A673 (cell line): ENCODE measurements at regions not wholly inside any gene's neighbourhood (a gene's known extent, or its start where the extent isn't known, plus 50 kb on each side); places are given as distances from the start of the nearest gene placed in this dataset.
"Not testable (repeated sequence)": the region's sequence is repeated elsewhere in the genome, so short reads cannot be mapped to it uniquely, and the experiment has no call there.

Experiments
- BruUV-seq: library from RNA; stranded (reverse); fragments of 400-500 nt; replicated peaks from 2 replicates; lab custom pipeline; 2021; lab: Mats Ljungman, UMichigan
- CTCF ChIA-PET: fragments of 300-600 bp; sonication (Branson Sonifier 250); formaldehyde crosslinking; loops from one replicate; lab custom pipeline; 2022; ENCODE audit warnings: antibody characterized with exemption; lab: Charles Lee
- POLR2A ChIA-PET: fragments of 300-600 bp; sonication (Branson Sonifier 250); formaldehyde crosslinking; loops from one replicate; lab custom pipeline; 2022; ENCODE audit warnings: antibody characterized with exemption; ENCODE audit not compliant: low non-redundant PET; lab: Charles Lee
- DNase-seq: peaks from one replicate; pipeline ENCODE4 v3.0.0-alpha.2; 2015; ENCODE audit warnings: low spot score
- H3K27ac ChIP-seq: fragments of 200-600 bp; sonication (generic); 2 replicates; pipeline ENCODE4 v1.5.1; 2016; ENCODE audit warnings: mixed run types, low read depth, mild to moderate bottlenecking, mixed read lengths, antibody characterized with exemption, low read length; ENCODE audit not compliant: poor library complexity, severe bottlenecking
- H3K27me3 ChIP-seq: fragments of 200-600 bp; sonication (generic); replicated peaks from 2 replicates; pipeline ENCODE4 v1.6.1; 2017; ENCODE audit warnings: mixed run types, low read depth, mild to moderate bottlenecking, mixed read lengths, antibody characterized with exemption, low read length; ENCODE audit not compliant: insufficient read depth, poor library complexity
- H3K36me3 ChIP-seq: fragments of 200-600 bp; sonication (generic); 2 replicates; pipeline ENCODE4 v1.6.1; 2016; ENCODE audit warnings: mixed run types, mild to moderate bottlenecking, mixed read lengths, antibody characterized with exemption, low read length; ENCODE audit not compliant: insufficient read depth, poor library complexity, severe bottlenecking
- H3K4me1 ChIP-seq: fragments of 200-600 bp; sonication (generic); 2 replicates; pipeline ENCODE4 v1.6.1; 2017; ENCODE audit warnings: mixed run types, mild to moderate bottlenecking, mixed read lengths, antibody characterized with exemption, low read length; ENCODE audit not compliant: insufficient read depth, poor library complexity, severe bottlenecking
- H3K4me3 ChIP-seq: fragments of 200-600 bp; sonication (generic); 2 replicates; pipeline ENCODE4 v1.5.1; 2016; ENCODE audit warnings: low read depth, mixed run types, mild to moderate bottlenecking, mixed read lengths, low read length; ENCODE audit not compliant: poor library complexity, severe bottlenecking
- H3K9me3 ChIP-seq: fragments of 200-600 bp; sonication (generic); 2 replicates; pipeline ENCODE4 v1.6.1; 2016; ENCODE audit warnings: mixed run types, low read depth, mild to moderate bottlenecking, mixed read lengths, antibody characterized with exemption, low read length; ENCODE audit not compliant: poor library complexity, severe bottlenecking
- CTCF ChIP-seq: fragments of 300-800, 200-600 bp; sonication (generic); conservative IDR thresholded peaks from 2 replicates; pipeline ENCODE4 v1.5.1; 2017; ENCODE audit warnings: low read depth, mild to moderate bottlenecking, antibody characterized with exemption, low read length, moderate library complexity, mixed read lengths
- EZH2 ChIP-seq: fragments of 200-600 bp; sonication (generic); IDR thresholded peaks from 2 replicates; pipeline ENCODE4 v1.6.1; 2017; ENCODE audit warnings: borderline replicate concordance, low read depth, mild to moderate bottlenecking, mixed read lengths, antibody characterized with exemption, low read length; ENCODE audit not compliant: poor library complexity, severe bottlenecking
- intact Hi-C: fragments of 100-400 bp; cut with micrococcal nuclease; formaldehyde crosslinking; loops from one replicate; pipeline ENCODE4 v1.10.0; 2022; ENCODE audit not compliant: unreplicated experiment

- DNase-seq = no peak
- ChIA-PET POLR2A (no interaction called here), CTCF (interaction anchor here (0.6 kb wide), 1 partner anchor 82 kb away, joined by 6 read pairs; no protein-coding TSS in a partner anchor)
- BruUV-seq = no TSS peak
- peaks cover 14% of the 10 kb centered on the region for H3K27me3 ChIP-seq
- no peaks in the 10 kb centered on the region for H3K36me3 ChIP-seq
- no peak overlapping the region for H3K27ac ChIP-seq
- H3K9me3 ChIP-seq = peaks cover 3% of the 10 kb centered on the region
- intact Hi-C loops = no loop called here
- H3K4me1 ChIP-seq = no peaks in the 10 kb centered on the region
- TF ChIP-seq EZH2 (no peak), CTCF (no peak)
- no peak overlapping the region for H3K4me3 ChIP-seq
Observed at GRCh38 chr21:35436899-35437298, 387.8 kb upstream of the RUNX1 start.

GRCh38 chr21:35432601-35433000 lies 383.5 kb upstream of the RUNX1 start:
- POLR2A ChIA-PET, H3K27ac ChIP-seq, BruUV-seq, H3K4me3 ChIP-seq, H3K9me3 ChIP-seq, H3K36me3 ChIP-seq, DNase-seq, H3K4me1 ChIP-seq, intact Hi-C loops, CTCF ChIA-PET: not testable (repeated sequence)
- peaks cover 14% of the 10 kb centered on the region for H3K27me3 ChIP-seq

- Histone ChIP-seq H3K36me3 (no peaks in the 10 kb centered on the region), H3K4me3 (no peak overlapping the region), H3K27ac (no peak overlapping the region), H3K4me1 (no peaks in the 10 kb centered on the region), H3K27me3 (peaks cover 18% of the 10 kb centered on the region), H3K9me3 (peaks cover 4% of the 10 kb centered on the region)
- TF ChIP-seq EZH2 (no peak), CTCF (no peak)
- CTCF ChIA-PET = no interaction called here
- no peak for DNase-seq
- intact Hi-C loops = no loop called here
- POLR2A ChIA-PET = no interaction called here
- BruUV-seq = no TSS peak
Observed at GRCh38 chr21:35430260-35430659, 381.2 kb upstream of the RUNX1 start.

- BruUV-seq = no TSS peak
- H3K27ac ChIP-seq = no peak overlapping the region
- peaks cover 4% of the 10 kb centered on the region for H3K9me3 ChIP-seq
- H3K27me3 ChIP-seq = peaks cover 18% of the 10 kb centered on the region
- no peak overlapping the region for H3K4me3 ChIP-seq
- TF ChIP-seq EZH2 (no peak), CTCF (no peak)
- ChIA-PET CTCF (no interaction called here), POLR2A (no interaction called here)
- H3K36me3 ChIP-seq = no peaks in the 10 kb centered on the region
- DNase-seq = no peak
- intact Hi-C loops = no loop called here
- H3K4me1 ChIP-seq = no peaks in the 10 kb centered on the region
Observed at GRCh38 chr21:35428937-35429336, 379.8 kb upstream of the RUNX1 start.
